ENCODE measurements at regions not wholly inside any gene's neighbourhood (a gene's known extent, or its start where the extent isn't known, plus 50 kb on each side); places are given as distances from the start of the nearest gene placed in this dataset.
"Not testable (repeated sequence)": the region's sequence is repeated elsewhere in the genome, so short reads cannot be mapped to it uniquely, and the experiment has no call there.

- H3K4me3 ChIP-seq (ENCODE audit: low read depth, low read length); H3K9me3 ChIP-seq (ENCODE audit: control insufficient read depth, insufficient read depth, low read length); H3K9ac ChIP-seq (ENCODE audit: low read depth, low read length); H3K27me3 ChIP-seq (ENCODE audit: control insufficient read depth, insufficient read depth, low read length); H3K36me3 ChIP-seq (ENCODE audit: control insufficient read depth, insufficient read depth, low read length); H3K4me1 ChIP-seq (ENCODE audit: control insufficient read depth, insufficient read depth, low read length): not testable (repeated sequence)
Measured at GRCh38 chr2:87500951-87501350, 246.9 kb upstream of the PLGLB2 start.

GRCh38 chr2:87502948-87503347 is 244.9 kb upstream of the PLGLB2 start:
- H3K9ac ChIP-seq (ENCODE audit: low read depth, low read length); H3K4me1 ChIP-seq (ENCODE audit: control insufficient read depth, insufficient read depth, low read length); H3K27me3 ChIP-seq (ENCODE audit: control insufficient read depth, insufficient read depth, low read length); H3K4me3 ChIP-seq (ENCODE audit: low read depth, low read length); H3K36me3 ChIP-seq (ENCODE audit: control insufficient read depth, insufficient read depth, low read length); H3K9me3 ChIP-seq (ENCODE audit: control insufficient read depth, insufficient read depth, low read length): not testable (repeated sequence)

- H3K4me1 ChIP-seq (ENCODE audit: control insufficient read depth, insufficient read depth, low read length); H3K27me3 ChIP-seq (ENCODE audit: control insufficient read depth, insufficient read depth, low read length); H3K4me3 ChIP-seq (ENCODE audit: low read depth, low read length); H3K9me3 ChIP-seq (ENCODE audit: control insufficient read depth, insufficient read depth, low read length); H3K36me3 ChIP-seq (ENCODE audit: control insufficient read depth, insufficient read depth, low read length); H3K9ac ChIP-seq (ENCODE audit: low read depth, low read length): not testable (repeated sequence)
Measured at GRCh38 chr2:87505239-87505638, 242.6 kb upstream of the PLGLB2 start.

GRCh38 chr2:87505909-87506308 is 242.0 kb upstream of the PLGLB2 start:
- not testable (repeated sequence) for H3K36me3 ChIP-seq (ENCODE audit: control insufficient read depth, insufficient read depth, low read length); H3K9ac ChIP-seq (ENCODE audit: low read depth, low read length); H3K27me3 ChIP-seq (ENCODE audit: control insufficient read depth, insufficient read depth, low read length); H3K4me3 ChIP-seq (ENCODE audit: low read depth, low read length); H3K9me3 ChIP-seq (ENCODE audit: control insufficient read depth, insufficient read depth, low read length); H3K4me1 ChIP-seq (ENCODE audit: control insufficient read depth, insufficient read depth, low read length)

GRCh38 chr2:87507378-87508348 is 240.2 kb upstream of the PLGLB2 start:
- not testable (repeated sequence) for H3K9ac ChIP-seq (ENCODE audit: low read depth, low read length); H3K4me1 ChIP-seq (ENCODE audit: control insufficient read depth, insufficient read depth, low read length); H3K36me3 ChIP-seq (ENCODE audit: control insufficient read depth, insufficient read depth, low read length); H3K9me3 ChIP-seq (ENCODE audit: control insufficient read depth, insufficient read depth, low read length); H3K27me3 ChIP-seq (ENCODE audit: control insufficient read depth, insufficient read depth, low read length); H3K4me3 ChIP-seq (ENCODE audit: low read depth, low read length)

GRCh38 chr2:87511195-87511778 is 236.6 kb upstream of the PLGLB2 start:
- H3K4me1 ChIP-seq (ENCODE audit: control insufficient read depth, insufficient read depth, low read length); H3K27me3 ChIP-seq (ENCODE audit: control insufficient read depth, insufficient read depth, low read length); H3K9me3 ChIP-seq (ENCODE audit: control insufficient read depth, insufficient read depth, low read length); H3K36me3 ChIP-seq (ENCODE audit: control insufficient read depth, insufficient read depth, low read length); H3K9ac ChIP-seq (ENCODE audit: low read depth, low read length); H3K4me3 ChIP-seq (ENCODE audit: low read depth, low read length): not testable (repeated sequence)

GRCh38 chr2:87512864-87513530 is 234.9 kb upstream of the PLGLB2 start:
- not testable (repeated sequence) for H3K9ac ChIP-seq (ENCODE audit: low read depth, low read length)

GRCh38 chr2:87514034-87514433 is 233.9 kb upstream of the PLGLB2 start:
- not testable (repeated sequence) for H3K36me3 ChIP-seq (ENCODE audit: control insufficient read depth, insufficient read depth, low read length); H3K9ac ChIP-seq (ENCODE audit: low read depth, low read length); H3K9me3 ChIP-seq (ENCODE audit: control insufficient read depth, insufficient read depth, low read length); H3K4me1 ChIP-seq (ENCODE audit: control insufficient read depth, insufficient read depth, low read length); H3K27me3 ChIP-seq (ENCODE audit: control insufficient read depth, insufficient read depth, low read length); H3K4me3 ChIP-seq (ENCODE audit: low read depth, low read length)

More at GRCh38 chr2:87512864-87513530, 234.9 kb upstream of the PLGLB2 start:
- H3K4me3 ChIP-seq (ENCODE audit: low read depth, low read length); H3K4me1 ChIP-seq (ENCODE audit: control insufficient read depth, insufficient read depth, low read length); H3K9me3 ChIP-seq (ENCODE audit: control insufficient read depth, insufficient read depth, low read length); H3K27me3 ChIP-seq (ENCODE audit: control insufficient read depth, insufficient read depth, low read length); H3K36me3 ChIP-seq (ENCODE audit: control insufficient read depth, insufficient read depth, low read length): not testable (repeated sequence)

GRCh38 chr2:87514515-87514914 is 233.4 kb upstream of the PLGLB2 start:
- H3K4me1 ChIP-seq (ENCODE audit: control insufficient read depth, insufficient read depth, low read length); H3K4me3 ChIP-seq (ENCODE audit: low read depth, low read length); H3K9ac ChIP-seq (ENCODE audit: low read depth, low read length); H3K27me3 ChIP-seq (ENCODE audit: control insufficient read depth, insufficient read depth, low read length); H3K9me3 ChIP-seq (ENCODE audit: control insufficient read depth, insufficient read depth, low read length); H3K36me3 ChIP-seq (ENCODE audit: control insufficient read depth, insufficient read depth, low read length): not testable (repeated sequence)

GRCh38 chr2:87515226-87515625 is 232.7 kb upstream of the PLGLB2 start:
- not testable (repeated sequence) for H3K9ac ChIP-seq (ENCODE audit: low read depth, low read length); H3K27me3 ChIP-seq (ENCODE audit: control insufficient read depth, insufficient read depth, low read length); H3K4me3 ChIP-seq (ENCODE audit: low read depth, low read length); H3K9me3 ChIP-seq (ENCODE audit: control insufficient read depth, insufficient read depth, low read length); H3K36me3 ChIP-seq (ENCODE audit: control insufficient read depth, insufficient read depth, low read length); H3K4me1 ChIP-seq (ENCODE audit: control insufficient read depth, insufficient read depth, low read length)

- not testable (repeated sequence) for H3K9me3 ChIP-seq (ENCODE audit: control insufficient read depth, insufficient read depth, low read length); H3K27me3 ChIP-seq (ENCODE audit: control insufficient read depth, insufficient read depth, low read length); H3K4me1 ChIP-seq (ENCODE audit: control insufficient read depth, insufficient read depth, low read length); H3K4me3 ChIP-seq (ENCODE audit: low read depth, low read length); H3K9ac ChIP-seq (ENCODE audit: low read depth, low read length); H3K36me3 ChIP-seq (ENCODE audit: control insufficient read depth, insufficient read depth, low read length)
Measured at GRCh38 chr2:87515875-87516274, 232.0 kb upstream of the PLGLB2 start.

- H3K27me3 ChIP-seq (ENCODE audit: control insufficient read depth, insufficient read depth, low read length); H3K36me3 ChIP-seq (ENCODE audit: control insufficient read depth, insufficient read depth, low read length); H3K4me3 ChIP-seq (ENCODE audit: low read depth, low read length); H3K4me1 ChIP-seq (ENCODE audit: control insufficient read depth, insufficient read depth, low read length); H3K9ac ChIP-seq (ENCODE audit: low read depth, low read length); H3K9me3 ChIP-seq (ENCODE audit: control insufficient read depth, insufficient read depth, low read length): not testable (repeated sequence)
Measured at GRCh38 chr2:87516369-87516967, 231.4 kb upstream of the PLGLB2 start.

All from iPS-15b (cell line).